ENCODE measurements at regions not wholly inside any gene's neighbourhood (a gene's known extent, or its start where the extent isn't known, plus 50 kb on each side); places are given as distances from the start of the nearest gene placed in this dataset.

DNA sequence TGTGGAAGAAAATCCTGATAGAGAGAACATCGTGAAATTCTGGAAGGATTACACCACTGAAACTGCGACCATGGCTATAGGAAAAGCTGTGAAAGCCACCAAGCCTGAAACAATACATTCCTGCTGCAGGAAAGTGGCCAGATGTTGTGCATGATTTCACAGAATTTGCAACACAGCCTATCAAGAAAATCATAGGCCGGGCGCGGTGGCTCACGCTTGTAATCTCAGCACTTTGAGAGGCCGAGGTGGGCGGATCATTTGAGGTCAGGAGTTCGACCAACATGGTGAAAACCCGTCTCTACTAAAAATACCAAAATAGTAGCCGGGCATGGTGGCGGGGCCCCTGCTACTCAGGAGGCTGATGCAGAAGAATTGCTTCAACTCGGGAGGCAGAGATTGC, 360.2 kb downstream of the CDH7 start:
- Mint-ChIP-seq H3K27ac (no peak overlapping the region), H3K4me3 (no peak overlapping the region), H3K9me3 (peaks cover 2% of the 10 kb centered on the region)

DNA sequence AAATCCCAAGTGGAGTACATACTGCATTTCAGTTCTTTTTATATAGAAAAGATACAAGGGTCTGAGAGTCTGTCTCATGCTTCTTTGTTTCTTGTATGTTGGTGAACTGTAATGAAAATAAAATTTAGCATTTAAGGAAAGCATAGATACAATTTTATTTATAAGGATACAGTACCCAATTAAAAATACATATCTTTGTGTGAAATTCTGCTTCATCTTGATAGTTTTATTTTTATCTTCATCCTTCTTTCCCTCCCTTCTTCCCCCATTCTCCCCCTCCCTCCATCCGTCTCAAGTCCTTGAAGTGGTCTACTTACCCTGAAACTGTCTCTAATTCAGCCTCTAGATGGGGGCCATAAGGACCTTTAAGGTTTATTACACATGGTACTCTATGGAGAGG, 359.8 kb downstream of the CDH7 start:
- no peaks in the 10 kb centered on the region for H3K4me1 Mint-ChIP-seq (ENCODE audit: low read depth)
- intact Hi-C loops (cut with micrococcal nuclease) = no loop called here
- H3K4me3 Mint-ChIP-seq = no peak overlapping the region
- no peak for DNase-seq
- H3K9me3 Mint-ChIP-seq = peaks cover 2% of the 10 kb centered on the region
- no peaks in the 10 kb centered on the region for H3K27me3 Mint-ChIP-seq (ENCODE audit: low read depth)
- H3K27ac Mint-ChIP-seq = no peak overlapping the region
- no peaks in the 10 kb centered on the region for H3K36me3 Mint-ChIP-seq (ENCODE audit: low read depth)
- CTCF ChIA-PET = no interaction called here

More for the DNA sequence above, 360.2 kb downstream of the CDH7 start:
- Mint-ChIP-seq H3K4me1 (ENCODE audit: low read depth) (no peaks in the 10 kb centered on the region), H3K27me3 (ENCODE audit: low read depth) (no peaks in the 10 kb centered on the region), H3K36me3 (ENCODE audit: low read depth) (no peaks in the 10 kb centered on the region)
- intact Hi-C loops (cut with micrococcal nuclease) = no loop called here
- no peak for DNase-seq
- CTCF ChIA-PET = no interaction called here

DNA sequence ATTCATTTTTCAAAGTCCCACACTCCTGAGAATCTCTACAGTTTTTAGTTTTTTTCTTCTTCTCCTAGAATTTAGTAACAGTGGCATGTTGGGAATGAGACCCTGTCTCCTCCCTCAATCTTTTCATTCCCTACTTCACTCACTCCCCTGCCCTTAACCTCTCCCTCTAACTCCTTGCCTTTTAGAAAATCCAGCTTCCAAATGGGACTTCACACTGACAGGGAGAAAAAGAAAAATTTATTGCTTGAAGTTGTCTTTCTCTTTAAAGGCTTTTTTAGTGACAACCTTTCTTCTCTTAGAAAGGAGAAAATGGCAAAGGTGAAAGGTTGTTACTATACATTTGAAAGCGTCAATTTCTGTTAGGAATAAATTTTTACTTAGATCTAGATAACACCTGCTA, 359.2 kb downstream of the CDH7 start:
- H3K27me3 Mint-ChIP-seq (ENCODE audit: low read depth) = no peaks in the 10 kb centered on the region
- intact Hi-C loops (cut with micrococcal nuclease) = no loop called here
- H3K36me3 Mint-ChIP-seq (ENCODE audit: low read depth) = no peaks in the 10 kb centered on the region
- H3K27ac Mint-ChIP-seq = no peak overlapping the region
- H3K4me3 Mint-ChIP-seq = no peak overlapping the region
- H3K4me1 Mint-ChIP-seq (ENCODE audit: low read depth) = no peaks in the 10 kb centered on the region
- DNase-seq = no peak
- CTCF ChIA-PET = no interaction called here
- H3K9me3 Mint-ChIP-seq = peaks cover 2% of the 10 kb centered on the region

DNA sequence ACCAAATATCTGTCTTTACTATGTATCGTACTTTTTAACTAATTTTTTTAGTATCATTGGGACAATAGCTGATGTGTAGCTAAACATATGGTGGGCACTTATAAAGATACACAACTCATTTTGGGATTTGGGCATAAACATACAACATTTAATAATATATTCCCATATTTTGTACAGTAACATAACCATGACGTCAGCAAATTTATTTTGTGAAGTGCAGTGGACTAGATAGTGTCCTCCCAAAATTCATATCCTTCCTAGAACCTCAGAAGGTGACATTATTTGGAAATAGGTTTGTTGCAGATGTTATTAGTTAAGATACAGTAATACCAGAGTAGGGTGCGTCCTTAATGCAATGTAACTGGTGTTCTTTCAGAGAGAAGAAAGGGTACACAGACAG, 356.7 kb downstream of the CDH7 start:
- no peak for DNase-seq
- Mint-ChIP-seq H3K9me3 (peaks cover 2% of the 10 kb centered on the region), H3K27ac (no peak overlapping the region), H3K27me3 (ENCODE audit: low read depth) (no peaks in the 10 kb centered on the region), H3K36me3 (ENCODE audit: low read depth) (no peaks in the 10 kb centered on the region), H3K4me1 (ENCODE audit: low read depth) (no peaks in the 10 kb centered on the region), H3K4me3 (no peak overlapping the region)
- CTCF ChIA-PET = no interaction called here
- intact Hi-C loops (cut with micrococcal nuclease) = no loop called here

DNA sequence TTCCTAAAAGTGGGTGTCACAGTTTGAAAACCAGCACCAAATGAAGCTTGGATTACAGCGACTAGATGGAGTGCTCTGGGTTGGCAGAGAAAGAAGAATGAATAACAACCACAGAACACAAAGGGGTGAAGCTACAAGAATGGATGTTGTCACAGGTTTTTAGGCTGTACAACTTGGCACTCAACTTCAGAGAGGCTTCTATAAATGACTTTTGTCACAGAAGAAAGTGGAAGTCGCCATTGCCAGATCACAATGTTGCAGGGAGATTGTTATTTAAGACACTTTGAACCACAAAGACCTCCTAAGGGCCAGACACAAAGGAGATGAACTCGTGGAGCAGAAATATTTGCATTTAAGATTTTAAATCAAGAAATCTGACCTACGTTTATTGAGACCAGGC, 354.2 kb downstream of the CDH7 start:
- Mint-ChIP-seq H3K4me3 (no peak overlapping the region), H3K27ac (no peak overlapping the region), H3K27me3 (ENCODE audit: low read depth) (no peaks in the 10 kb centered on the region), H3K36me3 (ENCODE audit: low read depth) (no peaks in the 10 kb centered on the region), H3K9me3 (peaks cover 2% of the 10 kb centered on the region), H3K4me1 (ENCODE audit: low read depth) (no peaks in the 10 kb centered on the region)
- CTCF ChIA-PET = no interaction called here
- DNase-seq = no peak
- intact Hi-C loops (cut with micrococcal nuclease) = no loop called here

DNA sequence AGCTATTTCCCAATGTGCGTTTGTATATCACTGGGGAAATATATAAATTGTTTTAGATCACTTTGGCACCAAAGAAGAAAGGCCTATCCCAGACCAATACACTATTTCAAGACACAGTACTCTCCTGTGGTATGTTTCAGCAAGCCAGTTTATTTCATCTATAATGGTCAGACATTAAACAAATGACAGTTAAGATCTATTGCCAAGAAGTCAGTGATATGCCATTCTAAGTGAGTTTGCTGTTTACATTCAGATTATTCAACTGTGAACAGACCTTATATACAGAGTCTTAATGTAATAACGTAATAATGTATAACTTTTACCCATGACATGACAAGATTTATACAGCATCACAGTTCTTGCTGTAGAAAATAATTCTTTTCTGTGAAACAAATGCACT, 352.7 kb downstream of the CDH7 start:
- no peaks in the 10 kb centered on the region for H3K27me3 Mint-ChIP-seq (ENCODE audit: low read depth)
- H3K4me1 Mint-ChIP-seq (ENCODE audit: low read depth) = no peaks in the 10 kb centered on the region
- H3K4me3 Mint-ChIP-seq = no peak overlapping the region
- peaks cover 2% of the 10 kb centered on the region for H3K9me3 Mint-ChIP-seq
- H3K27ac Mint-ChIP-seq = no peak overlapping the region
- no peak for DNase-seq
- no peaks in the 10 kb centered on the region for H3K36me3 Mint-ChIP-seq (ENCODE audit: low read depth)
- CTCF ChIA-PET = interaction anchor here (0.6 kb wide), 1 partner anchor 693 kb away, joined by 4 read pairs; no protein-coding TSS in a partner anchor
- intact Hi-C loops (cut with micrococcal nuclease) = no loop called here

DNA sequence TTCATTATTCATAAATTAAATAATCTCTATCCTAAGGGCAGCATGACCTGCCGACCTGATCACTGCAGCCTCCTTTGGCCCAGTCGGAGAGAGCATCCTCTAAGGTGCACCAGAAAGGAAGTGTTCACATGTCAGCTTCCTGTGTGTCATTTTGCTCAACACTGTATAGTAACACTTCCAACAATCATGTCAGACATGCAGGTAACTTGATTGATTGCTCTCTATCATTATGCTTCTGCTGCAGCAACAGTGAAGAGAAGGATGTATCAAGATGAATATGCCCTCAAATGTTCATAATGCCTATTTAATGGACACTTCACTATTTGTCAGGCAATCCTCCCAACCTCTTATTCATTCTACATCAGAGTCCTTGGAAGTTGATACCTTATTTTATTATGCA, 332.3 kb downstream of the CDH7 start:
- Mint-ChIP-seq H3K27me3 (ENCODE audit: low read depth) (no peaks in the 10 kb centered on the region), H3K9me3 (peaks cover 2% of the 10 kb centered on the region), H3K36me3 (ENCODE audit: low read depth) (no peaks in the 10 kb centered on the region), H3K4me3 (no peak overlapping the region), H3K27ac (no peak overlapping the region), H3K4me1 (ENCODE audit: low read depth) (no peaks in the 10 kb centered on the region)
- CTCF ChIA-PET = no interaction called here
- DNase-seq = no peak
- intact Hi-C loops (cut with micrococcal nuclease) = no loop called here

DNA sequence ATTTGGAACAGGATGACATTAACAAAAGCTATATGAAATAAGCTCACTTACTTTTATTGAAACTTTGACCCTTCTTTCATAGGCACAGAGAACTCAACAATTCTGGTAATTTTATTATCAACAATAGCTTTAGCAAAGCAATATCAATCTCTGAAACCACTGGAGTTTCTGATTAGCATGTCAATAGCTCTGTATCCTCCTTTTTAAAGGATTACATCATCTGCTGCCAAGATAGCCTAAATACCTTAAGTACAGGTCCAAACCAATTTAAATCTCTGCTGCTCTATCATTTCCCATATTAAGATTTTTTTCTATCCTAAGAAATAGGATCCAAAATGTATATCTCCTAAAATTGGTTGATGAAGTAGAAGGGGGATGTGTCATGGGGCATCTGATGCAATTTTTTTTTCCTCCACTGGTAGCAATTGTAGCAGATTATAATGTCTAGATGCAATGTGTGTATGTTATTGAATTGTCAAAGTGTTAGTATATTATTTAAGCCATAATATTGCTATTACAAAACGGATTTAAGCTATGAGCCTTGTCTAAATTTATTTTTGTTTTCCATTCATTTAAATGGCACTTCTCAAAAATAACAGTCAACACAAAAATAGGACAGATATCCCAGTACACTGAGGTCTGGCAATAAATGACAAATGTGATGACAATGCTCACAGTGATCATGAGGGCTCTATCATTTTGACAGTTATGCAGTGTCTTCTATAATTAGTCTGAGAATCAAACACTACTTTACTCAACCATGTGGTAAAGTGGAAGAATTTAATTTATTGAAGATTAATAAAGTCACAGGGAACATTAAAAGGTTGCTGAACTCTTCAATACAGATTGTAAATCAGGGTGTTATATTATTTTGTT, 328.4 kb downstream of the CDH7 start:
- Mint-ChIP-seq H3K4me1 (ENCODE audit: low read depth) (no peaks in the 10 kb centered on the region), H3K9me3 (peaks cover 4% of the 10 kb centered on the region), H3K4me3 (no peak overlapping the region), H3K36me3 (ENCODE audit: low read depth) (no peaks in the 10 kb centered on the region), H3K27me3 (ENCODE audit: low read depth) (no peaks in the 10 kb centered on the region), H3K27ac (no peak overlapping the region)
- intact Hi-C loops (cut with micrococcal nuclease) = no loop called here
- no peak for DNase-seq
- CTCF ChIA-PET = no interaction called here

DNA sequence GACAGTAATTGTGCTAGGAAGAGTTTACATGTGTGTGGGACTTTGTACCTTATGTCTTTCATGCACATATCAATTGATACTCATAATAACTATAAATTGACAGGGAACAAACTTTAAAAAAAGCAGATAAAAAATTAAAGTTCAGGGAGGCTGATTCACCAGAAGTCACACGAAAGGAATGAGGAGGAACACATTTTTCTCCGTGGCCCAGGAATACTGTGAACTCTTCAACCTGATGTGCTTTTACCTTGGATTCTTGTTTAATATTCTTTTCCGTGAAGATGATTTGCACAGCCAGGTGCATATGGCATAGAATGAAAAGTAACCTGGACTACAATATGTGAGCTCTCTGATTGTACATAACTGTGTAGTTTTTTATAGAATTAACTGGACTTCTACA, 326.3 kb downstream of the CDH7 start:
- Mint-ChIP-seq H3K4me3 (no peak overlapping the region), H3K9me3 (peaks cover 18% of the 10 kb centered on the region), H3K36me3 (ENCODE audit: low read depth) (no peaks in the 10 kb centered on the region), H3K4me1 (ENCODE audit: low read depth) (no peaks in the 10 kb centered on the region), H3K27ac (no peak overlapping the region), H3K27me3 (ENCODE audit: low read depth) (no peaks in the 10 kb centered on the region)
- DNase-seq = no peak
- CTCF ChIA-PET = interaction anchor here (0.6 kb wide), 1 partner anchor 216 kb away, joined by 3 read pairs; no protein-coding TSS in a partner anchor
- intact Hi-C loops (cut with micrococcal nuclease) = no loop called here

DNA sequence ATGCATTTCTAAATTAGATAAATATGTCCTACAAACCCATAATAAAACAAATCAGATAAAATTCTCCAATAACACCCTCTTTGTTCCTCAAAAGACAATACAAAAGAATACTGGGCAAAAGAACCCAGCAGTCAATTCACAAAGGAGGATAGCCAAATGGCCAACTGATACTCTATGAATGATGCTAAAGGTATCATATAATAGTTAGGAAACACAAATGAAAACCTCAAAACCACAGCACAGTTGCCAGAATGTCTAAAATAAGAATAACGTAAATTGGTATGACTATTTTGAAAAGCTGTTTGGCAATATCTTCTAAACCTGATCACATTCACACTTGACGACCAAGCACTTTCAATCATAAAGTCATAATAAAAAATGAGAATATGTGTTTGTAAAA, 315.4 kb downstream of the CDH7 start:
- H3K36me3 Mint-ChIP-seq (ENCODE audit: low read depth) = no peaks in the 10 kb centered on the region
- H3K9me3 Mint-ChIP-seq = peaks cover 10% of the 10 kb centered on the region
- H3K4me1 Mint-ChIP-seq (ENCODE audit: low read depth) = no peaks in the 10 kb centered on the region
- no peaks in the 10 kb centered on the region for H3K27me3 Mint-ChIP-seq (ENCODE audit: low read depth)
- no peak overlapping the region for H3K4me3 Mint-ChIP-seq
- H3K27ac Mint-ChIP-seq = no peak overlapping the region
- CTCF ChIA-PET = interaction anchor here (0.7 kb wide), 1 partner anchor 212 kb away, joined by 4 read pairs; no protein-coding TSS in a partner anchor
- DNase-seq = no peak
- intact Hi-C loops (cut with micrococcal nuclease) = no loop called here

DNA sequence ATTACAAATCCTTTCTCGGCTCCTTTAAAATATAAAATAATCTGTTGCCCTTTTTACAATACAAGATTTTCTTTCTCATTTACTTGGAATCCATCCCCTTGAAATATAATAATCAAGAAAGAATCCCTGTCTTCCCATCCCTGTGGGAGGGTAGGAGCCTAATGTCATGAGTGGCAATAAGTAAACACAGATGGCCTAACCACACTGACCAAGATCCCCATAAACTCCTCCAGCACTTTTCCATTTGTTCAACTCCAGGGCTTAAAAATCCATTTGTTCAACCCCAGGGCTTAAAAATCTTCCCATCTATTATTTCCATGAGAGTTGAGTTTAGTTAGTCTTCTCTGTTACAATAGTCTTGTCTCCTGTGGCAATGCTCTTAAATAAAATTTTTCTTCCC, 297.6 kb downstream of the CDH7 start:
- CTCF ChIA-PET = no interaction called here
- H3K36me3 Mint-ChIP-seq (ENCODE audit: low read depth) = no peaks in the 10 kb centered on the region
- no peaks in the 10 kb centered on the region for H3K9me3 Mint-ChIP-seq
- no peak for DNase-seq
- no peak overlapping the region for H3K4me3 Mint-ChIP-seq
- no peak overlapping the region for H3K27ac Mint-ChIP-seq
- intact Hi-C loops (cut with micrococcal nuclease) = no loop called here
- no peaks in the 10 kb centered on the region for H3K4me1 Mint-ChIP-seq (ENCODE audit: low read depth)
- H3K27me3 Mint-ChIP-seq (ENCODE audit: low read depth) = no peaks in the 10 kb centered on the region

DNA sequence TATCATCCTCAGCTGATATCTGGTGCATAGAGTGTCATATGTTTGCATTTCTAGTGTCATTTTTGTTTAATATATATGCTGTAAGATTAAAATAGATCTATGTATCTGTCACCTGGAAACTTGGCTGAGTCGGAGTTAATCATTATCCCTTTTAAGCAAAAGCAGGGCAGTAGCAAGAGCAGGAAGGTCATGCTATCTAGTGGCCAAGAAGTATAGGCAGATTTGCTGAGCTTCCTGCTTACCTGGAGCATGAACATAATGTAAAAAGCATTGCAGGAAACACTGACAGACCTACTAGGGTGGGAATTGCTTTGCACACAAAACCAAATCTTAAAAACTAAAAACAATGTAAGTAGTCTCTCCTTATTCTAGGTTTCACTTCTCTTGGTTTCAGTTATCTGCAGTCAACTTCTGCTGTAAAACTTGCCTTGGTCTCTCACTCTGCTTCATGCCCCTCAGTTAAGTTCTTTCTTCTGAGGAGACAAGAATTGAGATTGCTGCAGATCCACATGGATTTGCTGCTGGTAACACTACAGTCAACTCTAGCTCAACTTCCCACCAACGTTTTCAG, 295.3 kb downstream of the CDH7 start:
- intact Hi-C loops (cut with micrococcal nuclease) = no loop called here
- Mint-ChIP-seq H3K4me1 (ENCODE audit: low read depth) (no peaks in the 10 kb centered on the region), H3K4me3 (no peak overlapping the region), H3K36me3 (ENCODE audit: low read depth) (no peaks in the 10 kb centered on the region), H3K27me3 (ENCODE audit: low read depth) (no peaks in the 10 kb centered on the region), H3K9me3 (peaks cover 4% of the 10 kb centered on the region), H3K27ac (no peak overlapping the region)
- CTCF ChIA-PET = no interaction called here
- DNase-seq = no peak

DNA sequence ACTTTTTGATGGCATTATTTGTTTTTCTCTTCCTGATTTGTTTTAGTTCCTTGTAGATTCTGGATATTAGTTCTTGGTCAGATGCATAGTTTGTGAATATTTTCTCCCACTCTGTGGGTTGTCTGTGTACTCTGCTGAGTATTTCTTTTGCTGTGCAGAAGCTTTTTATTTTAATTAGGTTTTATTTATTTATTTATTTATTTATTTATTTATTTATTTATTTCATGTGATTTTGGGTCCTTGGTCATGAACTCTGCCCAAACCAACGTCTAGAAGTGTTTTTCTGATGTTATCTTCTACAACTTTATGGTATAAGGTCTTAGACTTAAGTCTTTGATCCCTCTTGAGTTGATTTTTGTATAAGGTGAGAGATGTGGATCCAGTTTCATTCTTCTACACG, 292.2 kb downstream of the CDH7 start:
- no peaks in the 10 kb centered on the region for H3K27me3 Mint-ChIP-seq (ENCODE audit: low read depth)
- DNase-seq = no peak
- H3K36me3 Mint-ChIP-seq (ENCODE audit: low read depth) = no peaks in the 10 kb centered on the region
- no peak overlapping the region for H3K4me3 Mint-ChIP-seq
- intact Hi-C loops (cut with micrococcal nuclease) = no loop called here
- CTCF ChIA-PET = no interaction called here
- H3K9me3 Mint-ChIP-seq = peaks cover 4% of the 10 kb centered on the region
- H3K27ac Mint-ChIP-seq = no peak overlapping the region
- no peaks in the 10 kb centered on the region for H3K4me1 Mint-ChIP-seq (ENCODE audit: low read depth)

Data from activated naive CD4-positive, alpha-beta T cell treated with anti-CD3 and anti-CD28 coated beads for 36 hours (primary cell).